ENCODE measurements at regions not wholly inside any gene's neighbourhood (a gene's known extent, or its start where the extent isn't known, plus 50 kb on each side); places are given as distances from the start of the nearest gene placed in this dataset.

DNA sequence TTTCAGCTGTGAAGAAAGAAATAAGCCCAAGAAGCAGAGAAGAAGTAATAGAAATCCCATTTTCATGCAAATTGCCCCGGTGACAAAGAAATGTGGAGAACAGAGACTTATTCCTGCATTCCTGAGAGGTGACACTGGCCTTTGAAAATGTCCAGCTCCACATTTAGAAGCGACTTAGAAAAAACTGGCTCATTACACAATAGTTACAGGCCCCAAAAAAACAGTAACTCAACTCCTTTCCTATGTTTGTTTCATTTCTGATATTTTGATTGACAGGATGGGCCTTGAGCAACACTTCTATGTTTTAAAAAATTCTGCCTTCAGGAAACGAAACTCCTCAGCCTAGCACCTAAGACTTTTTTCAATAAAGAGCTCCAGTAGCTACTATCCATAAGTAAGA, 726.9 kb upstream of the TENM4 start:
- H3K56ac ChIP-seq (ENCODE audit: insufficient read length, low read depth, low read length), result no peak overlapping the region
- no peak overlapping the region for H3K4me2 ChIP-seq (ENCODE audit: insufficient read depth, insufficient read length, low read length)
- WGBS (ENCODE audit: extremely low coverage, insufficient read length, low lambda C conversion rate), result no CpG with 5 or more reads among the region's 3 CpGs
- H2BK5ac ChIP-seq (ENCODE audit: insufficient read length, low read length), result no peak overlapping the region
- Mint-ChIP-seq H3K9me3 (peaks cover 8 to 10% of the 10 kb centered on the region in 2 experiments; a peak in 4 of 5 replicates), H3K4me1 (peaks cover 10 to 14% of the 10 kb centered on the region in 2 experiments), H3K36me3 (ENCODE audit: insufficient read depth in 1 of 3, low read depth in 3 of 3) (peaks cover 0 to 22% (median 3%) of the 10 kb centered on the region in 3 experiments; a peak in 5 of 7 replicates), H3K27ac (0 out of 7 replicates have a peak overlapping the region, but pooled peaks of 1 of the 3 experiments have one; percentile 7), H3K27me3 (ENCODE audit: low read depth) (no peaks in the 10 kb centered on the region), H3K4me3 (no peak overlapping the region)
- no peaks in the 10 kb centered on the region for H4K20me1 ChIP-seq (ENCODE audit: control insufficient read depth, insufficient read depth, insufficient read length)
- H3K23me2 ChIP-seq (ENCODE audit: insufficient read length, low read depth, low read length, poor library complexity, severe bottlenecking), result no peaks in the 10 kb centered on the region
- H3K4ac ChIP-seq (ENCODE audit: low read depth, low read length), result no peak overlapping the region
- no peaks in the 10 kb centered on the region for H3K9me3 ChIP-seq (ENCODE audit: control insufficient read depth, low read depth, low read length)
- H3K79me1 ChIP-seq (ENCODE audit: insufficient read depth, low read depth, low read length, poor library complexity, severe bottlenecking), result no peaks in the 10 kb centered on the region
- H3K23ac ChIP-seq (ENCODE audit: insufficient read length, low read depth, low read length), result no peak overlapping the region
- H2AK5ac ChIP-seq (ENCODE audit: insufficient read length, low read length), result no peak overlapping the region
- H3T11ph ChIP-seq (ENCODE audit: low read length), result no peak overlapping the region
- H3K14ac ChIP-seq (ENCODE audit: insufficient read depth, low read length), result no peak overlapping the region
- H2BK12ac ChIP-seq (ENCODE audit: insufficient read length, low read depth, low read length), result no peak overlapping the region
- H3K18ac ChIP-seq (ENCODE audit: insufficient read length, low read depth, low read length), result no peak overlapping the region
- DNase-seq, result no peak
- no peaks in the 10 kb centered on the region for H3K79me2 ChIP-seq (ENCODE audit: insufficient read depth, low read length)
- H3K4me1 ChIP-seq (ENCODE audit: insufficient read depth, low read length), result peaks cover 8% of the 10 kb centered on the region; the same call in 1 of the 2 replicates
- no peak overlapping the region for H2BK20ac ChIP-seq (ENCODE audit: low read depth, low read length, poor library complexity, severe bottlenecking)
- H2BK15ac ChIP-seq (ENCODE audit: low read depth, low read length), result no peak overlapping the region
- TF ChIP-seq, protein P1, sequence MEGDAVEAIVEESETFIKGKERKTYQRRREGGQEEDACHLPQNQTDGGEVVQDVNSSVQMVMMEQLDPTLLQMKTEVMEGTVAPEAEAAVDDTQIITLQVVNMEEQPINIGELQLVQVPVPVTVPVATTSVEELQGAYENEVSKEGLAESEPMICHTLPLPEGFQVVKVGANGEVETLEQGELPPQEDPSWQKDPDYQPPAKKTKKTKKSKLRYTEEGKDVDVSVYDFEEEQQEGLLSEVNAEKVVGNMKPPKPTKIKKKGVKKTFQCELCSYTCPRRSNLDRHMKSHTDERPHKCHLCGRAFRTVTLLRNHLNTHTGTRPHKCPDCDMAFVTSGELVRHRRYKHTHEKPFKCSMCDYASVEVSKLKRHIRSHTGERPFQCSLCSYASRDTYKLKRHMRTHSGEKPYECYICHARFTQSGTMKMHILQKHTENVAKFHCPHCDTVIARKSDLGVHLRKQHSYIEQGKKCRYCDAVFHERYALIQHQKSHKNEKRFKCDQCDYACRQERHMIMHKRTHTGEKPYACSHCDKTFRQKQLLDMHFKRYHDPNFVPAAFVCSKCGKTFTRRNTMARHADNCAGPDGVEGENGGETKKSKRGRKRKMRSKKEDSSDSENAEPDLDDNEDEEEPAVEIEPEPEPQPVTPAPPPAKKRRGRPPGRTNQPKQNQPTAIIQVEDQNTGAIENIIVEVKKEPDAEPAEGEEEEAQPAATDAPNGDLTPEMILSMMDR (conservative IDR thresholded peaks at IDR 0.05), result no peak
- no peak overlapping the region for H4K8ac ChIP-seq (replicated peaks; ENCODE audit: insufficient read length, low read depth, low read length)
- H2AFZ ChIP-seq (ENCODE audit: low read length), result no peak overlapping the region
- no peaks in the 10 kb centered on the region for H3K27me3 ChIP-seq (ENCODE audit: insufficient read depth, low read length)
- no peak overlapping the region for H4K5ac ChIP-seq (ENCODE audit: insufficient read length, low read depth, low read length)
- no peak overlapping the region for H2BK120ac ChIP-seq (ENCODE audit: low read depth, low read length, poor library complexity, severe bottlenecking)
- H4K91ac ChIP-seq (ENCODE audit: insufficient read length, low read depth, low read length), result no peak overlapping the region
- H3K27ac ChIP-seq (ENCODE audit: insufficient read length, low read depth, low read length), result no peak overlapping the region
- no peak overlapping the region for H3K9ac ChIP-seq (ENCODE audit: extremely low read depth, insufficient read length, low read length)

Data from H9 (cell line).